Endodermal cell (in vitro differentiated cells): ENCODE measurements at regions not wholly inside any gene's neighbourhood (a gene's known extent, or its start where the extent isn't known, plus 50 kb on each side); places are given as distances from the start of the nearest gene placed in this dataset.

Source experiments
- DNase-seq: peaks from one replicate; pipeline ENCODE4 v3.0.0-alpha.2; 2017
- H3K27ac ChIP-seq: 2 replicates; pipeline ENCODE4 v1.5.1; 2013; ENCODE audit warnings: mild to moderate bottlenecking, low read depth, low read length, moderate library complexity
- H3K27me3 ChIP-seq: 2 replicates; pipeline ENCODE4 v1.6.1; 2013; ENCODE audit warnings: mild to moderate bottlenecking, low read length, moderate library complexity; ENCODE audit not compliant: insufficient read depth, control insufficient read depth, poor library complexity, severe bottlenecking
- H3K36me3 ChIP-seq: 2 replicates; pipeline ENCODE4 v1.7.0; 2013; ENCODE audit warnings: mild to moderate bottlenecking, low read length, moderate library complexity; ENCODE audit not compliant: control insufficient read depth, insufficient read depth
- H3K4me1 ChIP-seq: one replicate; pipeline ENCODE4 v1.7.0; 2013; ENCODE audit warnings: low read length; ENCODE audit not compliant: control insufficient read depth, insufficient read depth
- H3K4me3 ChIP-seq: 2 replicates; pipeline ENCODE4 v1.5.1; 2013; ENCODE audit warnings: mild to moderate bottlenecking, low read length, moderate library complexity
- H3K9ac ChIP-seq: 2 replicates; pipeline ENCODE4 v1.6.1; 2013; ENCODE audit warnings: mild to moderate bottlenecking, low read length, moderate library complexity; ENCODE audit not compliant: poor library complexity, severe bottlenecking; ENCODE audit errors: extremely low read depth
- H3K9me3 ChIP-seq: 2 replicates; pipeline ENCODE4 v1.6.1; 2013; ENCODE audit warnings: mild to moderate bottlenecking, low read length, moderate library complexity; ENCODE audit not compliant: control insufficient read depth
- H3K27ac Mint-ChIP-seq: 2 replicates; pipeline ENCODE4 v1.8.0; 2020; ENCODE audit warnings: mixed read lengths
- H3K27me3 Mint-ChIP-seq: 2 replicates; pipeline ENCODE4 v1.8.0; 2021; ENCODE audit warnings: mild to moderate bottlenecking, mixed read lengths; ENCODE audit not compliant: insufficient read depth
- H3K36me3 Mint-ChIP-seq: 2 replicates; pipeline ENCODE4 v1.8.0; 2020; ENCODE audit warnings: low read depth, mixed read lengths
- H3K4me1 Mint-ChIP-seq: 2 replicates; pipeline ENCODE4 v1.8.0; 2020; ENCODE audit warnings: mixed read lengths
- H3K4me3 Mint-ChIP-seq: 2 replicates; pipeline ENCODE4 v1.8.0; 2020; ENCODE audit warnings: mild to moderate bottlenecking, moderate library complexity, mixed read lengths
- H3K9me3 Mint-ChIP-seq: 2 replicates; pipeline ENCODE4 v1.8.0; 2020; ENCODE audit warnings: mild to moderate bottlenecking, mixed read lengths
- WGBS, 2 experiments: methylation state at CpG; one replicate each; pipeline versions ENCODE4 v1.1.5 to v1.1.7; 2013; ENCODE audit warnings: missing lambda C conversion rate in 2 of 2, mixed read lengths in 1 of 2; ENCODE audit not compliant: insufficient coverage in 1 of 2, insufficient read length in 1 of 2; 5-methylcytosine and 5-hydroxymethylcytosine counted together
- TF ChIP-seq, protein P1 (sequence below): fragments of 200-600 bp; sonication (generic); conservative IDR thresholded peaks from 2 replicates; pipeline ENCODE4 v1.5.0; 2021; ENCODE audit warnings: antibody characterized with exemption, mild to moderate bottlenecking

DNA sequence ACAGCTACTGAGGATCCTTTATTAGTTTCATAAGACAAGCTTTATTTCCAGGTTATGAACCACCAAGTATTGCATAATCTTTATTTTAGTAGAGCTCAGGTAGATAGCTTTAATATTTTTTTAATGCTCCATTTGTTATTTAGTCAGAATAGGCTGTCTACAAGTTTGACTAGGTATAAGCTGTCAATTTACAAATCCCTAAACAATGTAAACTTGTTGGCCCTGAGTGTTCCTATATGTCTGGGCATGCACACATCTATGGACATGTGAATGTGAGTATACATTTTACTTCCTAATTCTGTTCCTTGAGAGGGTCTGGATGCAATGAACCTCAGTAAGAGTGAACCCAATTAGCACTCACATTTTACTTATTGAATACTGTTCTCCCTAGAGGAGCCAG is 722.2 kb upstream of the PTPRD start:
- Mint-ChIP-seq H3K9me3 (peaks cover 3% of the 10 kb centered on the region), H3K4me3 (no peak overlapping the region), H3K36me3 (no peaks in the 10 kb centered on the region), H3K4me1 (no peaks in the 10 kb centered on the region), H3K27ac (no peak overlapping the region), H3K27me3 (no peaks in the 10 kb centered on the region)
- Histone ChIP-seq H3K27ac (no peak overlapping the region), H3K9me3 (peaks cover 4% of the 10 kb centered on the region), H3K9ac (no peak overlapping the region), H3K4me3 (no peak overlapping the region), H3K27me3 (no peaks in the 10 kb centered on the region), H3K4me1 (no peaks in the 10 kb centered on the region), H3K36me3 (no peaks in the 10 kb centered on the region)
- TF ChIP-seq, protein P1, sequence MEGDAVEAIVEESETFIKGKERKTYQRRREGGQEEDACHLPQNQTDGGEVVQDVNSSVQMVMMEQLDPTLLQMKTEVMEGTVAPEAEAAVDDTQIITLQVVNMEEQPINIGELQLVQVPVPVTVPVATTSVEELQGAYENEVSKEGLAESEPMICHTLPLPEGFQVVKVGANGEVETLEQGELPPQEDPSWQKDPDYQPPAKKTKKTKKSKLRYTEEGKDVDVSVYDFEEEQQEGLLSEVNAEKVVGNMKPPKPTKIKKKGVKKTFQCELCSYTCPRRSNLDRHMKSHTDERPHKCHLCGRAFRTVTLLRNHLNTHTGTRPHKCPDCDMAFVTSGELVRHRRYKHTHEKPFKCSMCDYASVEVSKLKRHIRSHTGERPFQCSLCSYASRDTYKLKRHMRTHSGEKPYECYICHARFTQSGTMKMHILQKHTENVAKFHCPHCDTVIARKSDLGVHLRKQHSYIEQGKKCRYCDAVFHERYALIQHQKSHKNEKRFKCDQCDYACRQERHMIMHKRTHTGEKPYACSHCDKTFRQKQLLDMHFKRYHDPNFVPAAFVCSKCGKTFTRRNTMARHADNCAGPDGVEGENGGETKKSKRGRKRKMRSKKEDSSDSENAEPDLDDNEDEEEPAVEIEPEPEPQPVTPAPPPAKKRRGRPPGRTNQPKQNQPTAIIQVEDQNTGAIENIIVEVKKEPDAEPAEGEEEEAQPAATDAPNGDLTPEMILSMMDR = no peak
- DNase-seq = no peak

DNA sequence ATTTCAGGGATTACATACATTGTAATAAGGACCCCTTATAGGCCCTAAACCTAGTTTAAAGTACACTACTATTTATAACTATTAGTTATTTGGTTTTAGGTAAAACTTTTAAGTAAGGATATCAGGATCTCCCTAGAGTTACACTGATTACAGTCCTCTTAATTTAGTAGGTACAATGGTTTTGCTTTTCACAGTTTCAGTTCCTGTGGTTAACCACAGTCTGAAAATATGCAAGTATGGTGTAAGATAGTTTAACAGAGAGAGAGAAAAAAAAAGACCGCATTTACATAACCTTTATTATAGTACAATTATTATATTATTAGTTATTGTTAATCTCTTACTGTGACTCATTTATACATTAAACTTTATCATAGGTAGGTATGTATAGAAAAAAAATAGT is 725.3 kb upstream of the PTPRD start:
- Histone ChIP-seq H3K4me3 (no peak overlapping the region), H3K9me3 (no peaks in the 10 kb centered on the region), H3K27ac (no peak overlapping the region), H3K9ac (no peak overlapping the region), H3K27me3 (no peaks in the 10 kb centered on the region), H3K36me3 (no peaks in the 10 kb centered on the region), H3K4me1 (no peaks in the 10 kb centered on the region)
- Mint-ChIP-seq H3K4me3 (no peak overlapping the region), H3K27me3 (no peaks in the 10 kb centered on the region), H3K9me3 (no peaks in the 10 kb centered on the region), H3K36me3 (no peaks in the 10 kb centered on the region), H3K27ac (no peak overlapping the region), H3K4me1 (peaks cover 5% of the 10 kb centered on the region)
- DNase-seq = no peak
- TF ChIP-seq, protein P1 = no peak
- WGBS, 2 experiments = no CpG with 5 or more reads among the region's 1 CpG

DNA sequence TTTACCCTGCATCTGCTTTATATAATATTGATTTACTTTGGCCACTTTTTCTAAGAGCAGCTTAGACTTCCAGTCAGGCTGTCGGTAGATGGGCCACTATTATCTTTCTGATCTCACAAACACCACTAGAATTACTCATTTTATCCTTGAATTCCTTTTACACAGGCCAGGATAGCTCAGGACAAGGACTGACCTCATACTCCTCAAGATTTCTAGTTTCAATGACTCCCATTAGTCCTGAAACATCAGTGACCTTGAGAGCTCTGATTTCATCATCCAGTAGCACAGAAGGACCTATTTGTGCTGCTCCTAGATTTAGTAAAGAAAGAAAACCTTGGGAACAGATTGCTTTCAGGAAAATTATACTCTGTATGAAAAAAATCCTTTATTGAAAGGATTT is 727.9 kb upstream of the PTPRD start:
- no peaks in the 10 kb centered on the region for H3K4me1 ChIP-seq
- H3K27me3 Mint-ChIP-seq = no peaks in the 10 kb centered on the region
- no peaks in the 10 kb centered on the region for H3K9me3 Mint-ChIP-seq
- TF ChIP-seq, protein P1 = no peak
- H3K4me3 Mint-ChIP-seq = no peak overlapping the region
- WGBS, 2 experiments = 94% methylated on average over 1 of the region's 1 CpG; no CpG with 5 or more reads in 1 of the 2 experiments
- H3K36me3 Mint-ChIP-seq = no peaks in the 10 kb centered on the region
- peaks cover 5% of the 10 kb centered on the region for H3K4me1 Mint-ChIP-seq
- H3K27ac Mint-ChIP-seq = no peak overlapping the region
- H3K9me3 ChIP-seq = no peaks in the 10 kb centered on the region
- no peaks in the 10 kb centered on the region for H3K36me3 ChIP-seq
- no peaks in the 10 kb centered on the region for H3K27me3 ChIP-seq
- H3K4me3 ChIP-seq = no peak overlapping the region
- H3K9ac ChIP-seq = no peak overlapping the region
- H3K27ac ChIP-seq = no peak overlapping the region
- DNase-seq = no peak
